RWPE2 (cell line): ENCODE measurements at regions not wholly inside any gene's neighbourhood (a gene's known extent, or its start where the extent isn't known, plus 50 kb on each side); places are given as distances from the start of the nearest gene placed in this dataset.
"Not testable (repeated sequence)": the region's sequence is repeated elsewhere in the genome, so short reads cannot be mapped to it uniquely, and the experiment has no call there.

ENCODE experiments used
- ATAC-seq: fragments of 200-7000 bp; cut with Tn5 transposase; 3 replicates; pipeline ENCODE4 v1.9.1; 2021; ENCODE audit warnings: low read depth
- DNase-seq: peaks from one replicate; pipeline ENCODE4 v3.0.0-alpha.2; 2020; ENCODE audit warnings: low spot score
- H3K27ac ChIP-seq: fragments of 450-650 bp; 2 replicates; pipeline ENCODE4 v1.5.1; 2017; ENCODE audit warnings: mild to moderate bottlenecking; ENCODE audit not compliant: poor library complexity, severe bottlenecking
- H3K27me3 ChIP-seq: fragments of 250-450 bp; sonication (Bioruptor Pico); 2 replicates; pipeline ENCODE4 v1.5.1; 2021; ENCODE audit warnings: mild to moderate bottlenecking, moderate library complexity; ENCODE audit not compliant: insufficient read depth, poor library complexity, severe bottlenecking
- H3K36me3 ChIP-seq: fragments of 250-450 bp; sonication (Bioruptor Pico); 2 replicates; pipeline ENCODE4 v1.5.1; 2020; ENCODE audit warnings: low read depth, mild to moderate bottlenecking, moderate library complexity
- H3K4me1 ChIP-seq: fragments of 250-450 bp; sonication (Bioruptor Pico); 2 replicates; pipeline ENCODE4 v1.5.1; 2021; ENCODE audit warnings: mild to moderate bottlenecking, moderate library complexity; ENCODE audit not compliant: insufficient read depth, poor library complexity, severe bottlenecking
- H3K4me3 ChIP-seq: fragments of 250-450 bp; sonication (Bioruptor Pico); 2 replicates; pipeline ENCODE4 v1.5.1; 2021; ENCODE audit warnings: mild to moderate bottlenecking, moderate library complexity; ENCODE audit not compliant: severe bottlenecking
- H3K9me3 ChIP-seq: fragments of 250-450 bp; sonication (Bioruptor Pico); 2 replicates; pipeline ENCODE4 v1.5.1; 2021; ENCODE audit warnings: mild to moderate bottlenecking, moderate library complexity; ENCODE audit not compliant: severe bottlenecking
- CTCF ChIP-seq: fragments of 450-650 bp; IDR thresholded peaks from one replicate; pipeline ENCODE4 v1.5.1; 2017; ENCODE audit warnings: mild to moderate bottlenecking, moderate library complexity; ENCODE audit not compliant: poor library complexity, severe bottlenecking

- no peak for TF ChIP-seq CTCF
- H3K27ac ChIP-seq: no peak overlapping the region
Observed at GRCh38 chr12:124698998-124699305, 131.5 kb upstream of the NCOR2 start.

GRCh38 chr12:124698211-124698997, 131.0 kb upstream of the NCOR2 start:
- no peak for TF ChIP-seq CTCF
- H3K9me3 ChIP-seq: no peaks in the 10 kb centered on the region
- H3K4me1 ChIP-seq: peaks cover 6% of the 10 kb centered on the region
- no peak for DNase-seq
- no peaks in the 10 kb centered on the region for H3K27me3 ChIP-seq
- no peak for ATAC-seq
- H3K27ac ChIP-seq: no peak overlapping the region
- no peak overlapping the region for H3K4me3 ChIP-seq
- no peaks in the 10 kb centered on the region for H3K36me3 ChIP-seq

More at GRCh38 chr12:124698998-124699305, 131.5 kb upstream of the NCOR2 start:
- H3K4me3 ChIP-seq: no peak overlapping the region
- H3K9me3 ChIP-seq: no peaks in the 10 kb centered on the region
- ATAC-seq (no peak), DNase-seq (no peak)
- no peaks in the 10 kb centered on the region for H3K36me3 ChIP-seq
- peaks cover 6% of the 10 kb centered on the region for H3K4me1 ChIP-seq
- H3K27me3 ChIP-seq: no peaks in the 10 kb centered on the region

GRCh38 chr12:124697722-124698121, 130.3 kb upstream of the NCOR2 start:
- not testable (repeated sequence) for H3K27ac ChIP-seq, DNase-seq, H3K4me1 ChIP-seq, H3K9me3 ChIP-seq, ATAC-seq, H3K36me3 ChIP-seq, H3K4me3 ChIP-seq, H3K27me3 ChIP-seq

GRCh38 chr12:124696693-124697476, 129.5 kb upstream of the NCOR2 start:
- H3K27ac ChIP-seq: no peak overlapping the region
- H3K4me1 ChIP-seq: peaks cover 6% of the 10 kb centered on the region
- H3K36me3 ChIP-seq: no peaks in the 10 kb centered on the region
- H3K4me3 ChIP-seq: no peak overlapping the region
- no peaks in the 10 kb centered on the region for H3K9me3 ChIP-seq
- no peaks in the 10 kb centered on the region for H3K27me3 ChIP-seq
- ATAC-seq (no peak), DNase-seq (no peak)
- TF ChIP-seq CTCF: no peak

- DNase-seq (no peak), ATAC-seq (0 out of 3 replicates have a peak, but pooled peaks have one; percentile 18)
- Histone ChIP-seq H3K9me3 (no peaks in the 10 kb centered on the region), H3K27ac (no peak overlapping the region), H3K36me3 (no peaks in the 10 kb centered on the region), H3K27me3 (no peaks in the 10 kb centered on the region), H3K4me3 (no peak overlapping the region), H3K4me1 (no peaks in the 10 kb centered on the region)
- TF ChIP-seq CTCF: no peak
Observed at GRCh38 chr12:124695861-124696260, 128.4 kb upstream of the NCOR2 start.
